DMS53 treated with DMSO at 0.1 percent for 48 hours (cell line): ENCODE measurements at regions not wholly inside any gene's neighbourhood (a gene's known extent, or its start where the extent isn't known, plus 50 kb on each side); places are given as distances from the start of the nearest gene placed in this dataset.

Experiments used
- DNase-seq: peaks from one replicate; lab custom pipeline; 2025; ENCODE audit not compliant: unreplicated experiment; lab: John Stamatoyannopoulos, UW

DNA sequence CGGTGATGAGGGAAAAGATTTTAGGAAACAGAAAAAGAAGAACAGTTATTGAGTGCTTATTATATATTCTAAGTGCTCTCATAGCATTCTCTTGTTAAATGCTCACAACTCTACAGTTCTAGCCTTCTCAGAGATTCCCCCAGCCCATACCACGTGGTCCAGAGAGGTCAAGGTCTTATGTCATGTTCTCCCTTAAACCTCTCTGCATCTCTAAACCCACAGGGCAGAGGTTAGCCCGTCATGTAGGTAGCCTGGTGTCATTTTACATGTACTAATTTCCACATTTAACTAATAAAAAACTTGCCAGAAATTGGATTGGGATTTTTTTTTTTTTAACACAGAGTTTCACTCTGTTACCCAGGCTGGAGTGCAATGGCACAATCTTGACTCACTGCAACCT is 178.0 kb downstream of the CEMIP2 start:
- DNase-seq, result no peak

DNA sequence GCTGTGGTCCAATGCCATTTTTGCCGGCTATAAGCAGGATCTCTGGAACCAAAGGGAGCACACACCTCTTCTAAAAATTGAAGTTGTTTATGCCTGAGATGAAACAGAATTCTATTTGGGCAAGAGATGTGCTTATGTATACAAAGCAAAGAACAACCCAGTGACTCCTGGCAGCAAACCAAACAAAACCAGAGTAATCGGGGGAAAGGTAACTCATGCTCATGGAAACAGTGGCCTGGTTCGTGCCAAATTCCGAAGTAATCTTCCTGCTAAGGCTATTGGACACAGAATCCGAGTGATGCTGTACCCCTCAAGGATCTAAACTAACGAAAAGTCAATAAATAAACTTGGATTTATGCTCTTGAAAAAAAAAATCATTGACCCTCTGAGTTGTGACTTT is 178.7 kb downstream of the CEMIP2 start:
- no peak for DNase-seq

DNA sequence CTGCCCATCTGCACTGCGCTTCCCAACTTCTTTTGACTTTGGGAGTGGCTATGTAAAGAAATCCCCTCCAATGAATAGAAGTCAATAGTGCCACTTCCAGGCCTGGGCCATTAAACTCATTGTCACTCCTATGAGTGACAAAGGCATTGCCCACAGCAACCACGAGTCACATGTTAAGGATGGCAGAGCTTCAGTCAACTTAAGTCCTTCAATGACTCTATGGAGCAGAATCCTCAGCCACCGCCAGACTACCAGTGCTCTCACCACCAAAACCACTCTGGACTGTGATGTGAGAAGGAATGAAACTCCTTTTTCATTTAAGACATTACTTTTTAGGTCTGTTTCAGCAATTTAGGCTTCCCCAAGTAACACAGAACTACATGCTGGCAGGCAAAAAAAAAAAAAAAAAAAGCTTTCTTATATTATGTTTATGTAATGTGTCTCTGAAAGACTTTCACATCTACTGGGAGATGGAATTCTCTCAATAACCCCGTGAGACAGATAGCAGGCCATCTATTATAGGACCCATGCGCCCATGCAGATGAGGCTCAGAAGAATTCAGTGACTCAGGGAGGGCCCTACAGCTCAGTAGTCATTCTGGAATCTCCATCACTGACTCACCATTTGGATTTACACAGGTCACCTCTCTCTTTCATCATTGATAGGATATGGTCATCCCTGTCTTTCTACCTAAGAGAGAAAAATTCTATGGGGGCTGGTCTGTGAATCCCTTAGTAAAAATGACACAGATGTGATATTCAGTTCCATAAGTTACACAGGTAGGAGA is 180.5 kb downstream of the CEMIP2 start:
- DNase-seq, result no peak

DNA sequence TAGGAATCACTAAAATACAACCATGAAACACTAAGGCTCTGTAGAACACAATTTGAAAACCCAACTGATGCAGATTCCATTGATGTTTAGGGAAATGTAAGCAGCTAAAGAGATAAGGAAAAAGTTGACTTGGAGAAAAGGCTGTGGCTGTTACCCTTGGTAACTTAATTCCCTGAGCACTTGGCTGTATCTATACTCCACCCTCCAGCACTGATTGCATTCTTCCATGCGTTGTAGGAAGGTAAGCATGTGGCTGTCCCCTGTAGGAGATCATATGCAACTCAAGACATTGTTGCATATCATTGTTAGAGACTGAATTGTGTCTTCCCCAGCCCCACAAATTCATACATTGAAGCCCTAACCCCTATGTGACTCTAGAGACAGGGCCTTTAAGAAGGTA is 184.5 kb downstream of the CEMIP2 start:
- DNase-seq, result no peak

DNA sequence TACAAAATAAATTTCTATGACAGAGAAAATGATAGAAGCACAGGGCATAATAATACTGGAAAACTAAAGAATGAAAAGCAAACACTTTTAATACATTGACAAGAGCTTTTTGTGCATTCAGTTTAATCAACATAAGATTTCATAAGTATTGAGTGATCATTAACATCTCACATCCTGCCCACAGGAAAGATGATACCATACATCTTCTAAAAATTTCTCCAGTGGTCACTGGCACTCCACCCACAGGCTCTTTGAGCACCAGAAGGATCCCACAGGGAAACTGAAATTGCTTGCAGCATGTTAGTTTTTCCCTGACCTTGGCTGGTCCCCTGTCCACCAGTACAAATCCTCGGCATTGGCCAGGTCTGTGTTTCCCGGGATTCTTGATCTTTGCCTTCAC is 186.0 kb downstream of the CEMIP2 start:
- no peak for DNase-seq

DNA sequence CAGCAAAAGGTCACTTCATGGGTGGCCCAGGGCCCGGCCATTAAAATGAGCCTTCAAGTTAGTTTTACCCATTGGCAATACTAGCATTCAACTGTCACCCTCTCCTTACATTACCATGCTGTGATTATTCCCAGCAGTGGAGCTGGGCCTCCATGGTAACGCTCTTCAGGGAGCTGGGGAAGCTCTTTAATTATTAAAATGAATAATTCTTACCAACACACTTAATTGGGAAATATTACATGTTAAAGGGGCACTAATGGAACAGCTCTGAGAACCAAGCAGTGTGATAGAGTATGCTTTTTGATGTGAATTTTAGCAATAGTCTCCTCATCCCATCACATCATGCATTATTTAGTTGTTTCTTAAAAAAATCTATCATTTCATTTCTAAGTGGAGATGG is 187.2 kb downstream of the CEMIP2 start:
- DNase-seq, result no peak

DNA sequence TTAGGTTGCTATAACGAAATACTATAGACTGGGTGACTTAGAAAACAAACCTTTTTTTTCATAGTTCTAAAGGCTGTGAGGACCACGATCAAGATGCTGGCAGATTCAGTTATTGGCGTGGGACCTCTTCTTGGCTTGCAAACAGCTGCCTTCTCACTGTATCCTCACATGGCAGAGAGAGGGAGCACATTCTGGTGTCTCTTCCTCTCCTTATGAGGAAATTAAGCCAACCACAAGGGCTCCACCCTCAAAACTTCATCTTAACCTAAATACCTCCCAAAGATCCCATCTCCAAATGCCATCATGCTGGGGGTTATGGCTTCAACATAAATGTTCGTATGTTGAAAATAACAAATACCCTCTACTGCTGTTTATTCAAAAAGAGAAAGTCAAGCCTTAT is 197.1 kb downstream of the CEMIP2 start:
- DNase-seq, result no peak

DNA sequence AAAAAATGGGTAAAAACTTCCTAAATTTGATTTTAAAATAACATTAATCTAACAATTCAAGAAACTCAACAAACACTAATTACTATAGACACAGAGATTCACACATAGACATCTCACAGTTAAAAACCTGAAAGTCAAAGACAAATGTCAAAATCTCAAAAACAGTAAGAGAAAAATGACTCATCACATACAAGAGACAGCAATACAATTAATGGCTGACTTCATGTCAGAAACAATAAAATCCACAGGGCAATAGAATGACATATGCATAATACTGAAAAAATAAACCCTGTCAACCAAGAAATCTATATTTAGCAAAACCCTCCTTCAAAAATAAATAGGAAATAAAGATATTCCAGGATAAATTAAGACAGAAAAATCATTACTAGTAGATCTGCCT is 200.4 kb downstream of the CEMIP2 start:
- no peak for DNase-seq

DNA sequence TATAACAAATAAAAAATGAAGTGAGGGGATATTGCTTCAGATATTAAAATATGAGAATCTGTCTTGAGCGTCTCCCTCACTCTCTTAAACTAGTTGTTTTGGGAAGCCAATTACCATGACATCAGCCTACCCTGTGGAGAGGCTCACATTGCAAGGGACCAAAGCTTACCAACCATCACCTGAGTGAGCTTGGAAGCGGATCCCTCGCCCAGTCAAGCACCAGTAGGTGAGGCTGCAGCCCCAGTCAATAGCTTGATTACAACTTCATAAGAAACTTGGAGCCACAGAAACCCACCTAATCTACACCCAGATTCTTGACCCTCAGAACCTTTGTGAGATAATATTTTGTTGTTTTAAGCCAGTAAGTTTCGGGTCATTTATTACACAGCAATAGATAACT is 206.2 kb downstream of the CEMIP2 start:
- DNase-seq, result no peak

DNA sequence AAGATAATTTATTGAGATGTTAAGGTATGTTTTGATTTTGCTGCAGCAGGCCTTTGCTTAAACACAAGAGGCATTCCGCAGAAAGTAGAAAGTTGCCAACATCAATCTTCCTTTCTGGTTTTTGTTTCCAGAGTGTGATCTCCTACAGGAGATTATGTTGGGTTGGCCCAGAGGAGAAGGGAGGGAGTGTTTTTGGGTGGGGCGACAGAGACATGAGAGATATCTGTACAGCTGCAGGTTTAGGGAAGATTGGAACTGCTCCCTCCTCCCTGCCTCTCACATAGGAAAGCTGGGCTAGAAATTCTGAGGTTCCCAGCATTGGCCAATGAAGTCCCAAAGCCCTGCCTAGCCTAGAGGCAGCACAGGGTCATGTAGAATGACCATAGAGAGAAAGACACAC is 211.0 kb downstream of the CEMIP2 start:
- no peak for DNase-seq

DNA sequence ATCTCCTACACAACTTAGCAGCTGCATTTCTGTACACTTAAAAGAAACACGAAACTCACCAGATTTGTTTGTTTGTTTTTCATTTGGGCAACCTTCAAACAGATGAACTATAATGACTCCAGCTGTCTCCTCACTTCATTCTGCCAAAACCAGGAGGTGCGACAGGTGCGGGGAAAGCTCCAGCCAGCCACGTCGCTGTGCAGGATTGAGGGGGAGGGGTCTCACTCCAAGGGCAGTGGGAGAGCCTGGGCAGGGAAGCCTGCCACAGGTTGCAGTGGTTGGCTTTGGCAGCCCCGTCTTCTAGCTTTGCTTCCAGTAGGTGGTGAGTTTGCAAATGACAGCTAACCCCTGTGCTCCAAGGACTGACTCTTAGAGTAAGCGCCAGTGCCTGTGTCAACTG is 215.8 kb downstream of the CEMIP2 start:
- peak; percentile 8 for DNase-seq

DNA sequence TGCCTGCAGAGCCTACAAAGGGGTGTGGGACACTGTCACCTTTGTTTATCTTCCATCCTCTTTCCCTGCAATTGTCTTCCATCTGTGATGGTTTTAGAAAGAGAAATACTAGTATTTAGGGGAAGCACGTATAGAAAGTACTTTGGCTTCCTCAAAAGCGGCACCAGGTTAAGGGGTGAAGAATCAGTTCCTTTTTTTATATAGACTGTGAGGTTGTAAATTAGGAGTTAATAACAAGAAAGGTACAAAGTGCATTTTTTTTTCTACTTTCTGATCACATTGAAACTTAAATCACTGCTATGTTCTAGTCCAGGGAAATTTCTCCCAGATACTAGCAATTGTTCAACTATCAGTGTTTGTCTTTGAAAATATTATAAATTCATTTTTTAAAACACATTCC is 219.3 kb downstream of the CEMIP2 start:
- DNase-seq, result no peak

DNA sequence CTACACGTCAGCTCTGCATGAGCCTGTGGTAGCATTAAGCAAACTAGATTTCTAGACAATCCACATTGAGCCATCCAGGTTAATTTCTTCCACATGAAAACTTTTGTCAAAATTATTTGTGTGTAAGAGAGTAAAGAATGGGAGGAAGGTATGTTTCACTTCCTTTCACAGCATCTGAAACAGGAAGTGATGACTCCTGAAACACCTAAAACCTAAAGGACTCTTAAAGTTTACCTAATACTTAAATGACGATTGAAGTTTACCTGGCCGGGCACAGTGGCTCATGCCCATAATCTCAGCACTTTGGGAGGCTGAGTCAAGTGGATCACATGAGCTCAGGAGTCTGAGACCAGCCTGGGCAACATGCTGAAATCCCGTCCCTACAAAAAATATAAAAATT is 223.8 kb downstream of the CEMIP2 start:
- DNase-seq, result no peak

DNA sequence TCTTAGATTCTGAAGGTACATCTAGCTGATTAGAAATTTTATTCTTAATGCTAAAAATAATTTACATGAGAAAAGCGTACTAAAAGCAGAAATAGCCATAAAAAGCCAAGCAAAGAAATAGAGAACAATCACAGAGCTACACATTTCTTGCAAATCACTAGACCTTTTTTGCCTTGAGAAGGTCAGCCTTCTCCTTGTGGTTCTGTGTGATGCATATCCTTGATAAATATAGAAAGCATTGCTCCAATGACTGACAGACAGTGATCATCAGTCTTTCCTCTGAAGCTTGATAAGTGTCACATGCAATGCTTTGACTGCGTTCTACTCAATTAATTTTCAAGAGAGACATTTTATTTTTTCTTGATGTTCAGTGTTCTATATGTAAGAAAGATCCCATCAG is 226.9 kb downstream of the CEMIP2 start:
- no peak for DNase-seq

DNA sequence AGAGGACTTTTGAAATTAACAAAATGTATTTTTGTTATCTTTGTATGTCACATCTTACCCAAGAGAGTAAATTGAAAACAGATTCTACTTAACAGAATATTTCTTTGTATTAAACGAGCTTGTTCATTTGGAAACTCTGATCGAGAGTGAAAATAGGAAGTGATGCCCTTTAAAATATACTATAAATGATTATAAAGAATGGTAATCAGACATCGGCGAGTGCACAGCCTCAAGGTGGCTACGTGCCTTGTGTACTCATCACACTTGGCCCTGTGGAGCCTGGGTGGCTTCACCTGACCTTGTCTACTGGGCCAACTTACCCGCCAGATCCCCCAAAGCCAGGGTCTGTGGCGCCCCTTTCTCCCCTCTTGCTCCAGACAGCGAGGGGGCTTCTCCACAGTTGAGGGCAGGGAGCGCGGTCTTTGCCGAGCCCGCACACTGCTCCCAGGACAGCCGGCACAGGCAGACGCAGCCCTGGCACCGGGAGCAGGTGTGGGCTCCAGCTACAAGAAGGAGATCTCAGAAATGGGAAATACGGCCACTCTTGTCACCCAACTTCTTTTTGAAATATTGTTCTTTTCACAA is 243.2 kb downstream of the CEMIP2 start:
- no peak for DNase-seq

DNA sequence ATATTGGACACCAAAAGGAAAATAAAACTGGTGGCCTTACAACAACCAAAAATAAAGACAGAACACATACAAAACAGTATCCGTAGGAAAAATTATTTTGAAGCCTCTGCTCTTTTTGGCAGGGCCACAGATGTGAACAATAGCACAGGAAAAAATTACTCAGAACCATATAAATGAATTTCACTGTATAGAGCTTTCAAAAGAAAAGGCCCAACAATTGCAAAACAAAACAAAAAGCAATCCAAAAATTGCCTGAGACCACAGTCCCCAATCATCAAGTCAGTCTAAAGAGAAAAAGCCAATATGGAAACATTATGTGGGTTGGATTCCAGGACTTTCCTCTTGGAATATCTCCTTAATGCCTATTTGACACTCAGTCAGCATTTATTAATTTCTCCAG is 243.8 kb downstream of the CEMIP2 start:
- no peak for DNase-seq

DNA sequence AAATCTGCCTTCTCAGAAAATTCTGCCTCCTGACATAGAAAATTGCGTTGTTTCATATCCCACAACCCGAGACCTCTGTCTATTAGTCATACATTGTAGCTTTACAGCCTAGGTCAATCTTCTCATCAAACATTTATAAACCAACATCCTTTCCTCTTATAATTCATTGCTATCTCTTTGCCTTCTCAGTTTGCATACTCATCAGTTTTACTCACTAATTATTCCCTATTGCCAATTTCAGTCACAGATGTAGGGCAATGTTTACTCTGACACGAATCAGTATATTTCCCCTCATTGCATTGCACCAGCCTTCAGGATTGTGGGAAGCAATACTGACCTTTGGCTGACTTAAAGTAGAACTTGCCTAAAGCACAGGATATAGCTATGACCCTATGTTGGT is 247.2 kb downstream of the CEMIP2 start:
- no peak for DNase-seq

DNA sequence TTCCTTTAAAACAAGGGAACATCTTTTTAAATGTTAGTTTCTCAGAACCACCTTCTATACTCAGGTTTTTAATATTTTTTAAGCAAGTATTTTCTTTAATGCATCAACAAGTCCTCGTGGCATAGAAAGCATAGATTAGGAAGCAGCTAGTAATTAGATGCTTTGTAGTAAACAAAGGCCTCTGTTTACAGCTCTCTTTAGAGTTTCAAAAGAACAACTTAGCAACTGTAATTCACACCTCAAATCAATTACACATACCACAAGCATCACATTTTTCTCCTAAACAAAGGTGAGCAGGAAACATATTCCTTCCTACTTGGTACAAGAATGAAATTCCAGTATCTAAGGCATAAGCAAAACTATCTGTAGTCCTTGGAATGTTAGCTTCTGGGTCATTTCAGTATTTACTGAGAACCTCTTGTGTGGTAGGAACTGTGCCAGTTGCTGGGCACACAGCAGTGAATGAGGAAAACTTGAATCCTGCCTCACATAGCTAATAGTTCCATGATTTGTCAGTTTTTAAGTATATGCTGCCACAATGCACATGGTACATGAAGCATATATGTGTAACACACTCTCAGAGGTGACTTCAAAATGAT is 249.1 kb downstream of the CEMIP2 start:
- no peak for DNase-seq

DNA sequence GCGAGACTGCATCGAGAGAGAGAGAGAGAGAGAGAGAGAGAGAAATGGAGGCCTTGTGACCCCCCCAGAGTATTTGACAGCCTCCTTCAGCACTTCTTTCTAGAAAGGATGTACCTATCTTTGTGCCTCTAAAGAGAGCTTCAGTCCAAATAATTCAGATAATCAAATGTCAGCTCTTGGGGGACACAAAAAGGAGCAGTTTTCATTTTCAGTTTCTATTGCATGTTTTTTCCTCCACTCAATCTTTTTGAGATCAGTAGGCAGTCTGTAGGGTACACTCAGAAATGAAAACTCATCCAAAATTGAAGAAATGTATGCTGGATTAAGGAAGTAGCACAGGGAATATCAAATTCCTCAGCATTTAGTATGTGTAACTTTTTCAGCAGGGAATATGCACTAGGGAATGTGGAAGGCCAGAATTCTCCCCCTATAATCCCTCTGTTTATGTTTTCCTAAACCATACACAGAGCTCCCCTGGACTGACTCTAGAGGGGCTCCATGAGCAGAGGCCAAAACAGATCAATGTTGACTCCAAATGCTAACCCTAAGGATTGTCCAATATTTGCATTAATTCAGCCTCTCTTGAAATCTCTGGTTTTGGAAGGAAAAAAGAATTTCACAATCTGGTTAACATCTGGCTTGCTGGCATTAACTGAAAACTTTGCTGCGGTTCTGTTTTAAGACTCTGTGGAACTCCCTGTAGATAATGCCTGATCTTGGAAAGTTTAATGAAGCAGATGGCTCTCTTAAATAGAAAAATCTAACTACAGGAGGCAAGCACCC is 250.1 kb downstream of the CEMIP2 start:
- DNase-seq, result no peak

DNA sequence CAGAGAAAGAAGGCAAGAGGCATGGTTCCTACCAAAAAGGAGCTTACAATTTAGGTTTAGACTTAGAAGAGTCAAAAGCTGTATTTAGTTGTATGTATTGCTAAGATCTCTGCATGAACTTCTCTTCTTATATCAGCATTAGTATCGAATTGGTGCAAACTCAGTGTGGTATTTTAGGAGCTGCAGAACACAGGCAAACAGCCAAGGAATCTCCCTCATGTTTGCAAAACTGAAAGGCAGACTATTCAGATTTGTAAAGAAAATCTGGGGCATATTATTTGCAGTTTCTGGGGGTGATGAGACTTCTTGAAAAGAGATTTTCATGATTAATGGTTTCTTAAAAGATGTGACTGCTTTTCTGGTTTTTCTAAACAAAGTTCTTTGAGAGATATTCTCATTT is 252.7 kb downstream of the CEMIP2 start:
- no peak for DNase-seq

DNA sequence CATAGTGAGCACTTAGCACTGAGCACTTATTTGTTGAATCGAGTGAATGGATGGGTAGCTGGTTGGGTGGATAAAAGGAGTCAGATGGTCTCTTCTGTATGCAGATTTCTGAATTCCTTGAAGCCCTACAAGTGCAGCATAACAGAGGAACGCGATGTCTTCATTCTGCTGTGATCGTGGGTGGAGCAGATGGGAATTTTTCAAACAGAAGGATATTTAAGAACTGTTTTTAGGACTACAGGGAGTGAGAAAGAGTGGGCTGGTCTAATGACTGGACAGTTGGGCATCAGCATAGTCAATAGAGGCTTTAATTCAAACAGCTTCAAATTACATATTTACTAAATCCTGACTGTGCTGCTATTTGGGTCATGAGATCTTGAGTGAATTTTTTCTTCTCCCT is 253.2 kb downstream of the CEMIP2 start:
- DNase-seq, result no peak
